ENCODE measurements at regions not wholly inside any gene's neighbourhood (a gene's known extent, or its start where the extent isn't known, plus 50 kb on each side); places are given as distances from the start of the nearest gene placed in this dataset.
A peak's percentile ranks its signal among the peaks of the same experiment; 100 is the strongest.
"Not testable (repeated sequence)": the region's sequence is repeated elsewhere in the genome, so short reads cannot be mapped to it uniquely, and the experiment has no call there.

DNA sequence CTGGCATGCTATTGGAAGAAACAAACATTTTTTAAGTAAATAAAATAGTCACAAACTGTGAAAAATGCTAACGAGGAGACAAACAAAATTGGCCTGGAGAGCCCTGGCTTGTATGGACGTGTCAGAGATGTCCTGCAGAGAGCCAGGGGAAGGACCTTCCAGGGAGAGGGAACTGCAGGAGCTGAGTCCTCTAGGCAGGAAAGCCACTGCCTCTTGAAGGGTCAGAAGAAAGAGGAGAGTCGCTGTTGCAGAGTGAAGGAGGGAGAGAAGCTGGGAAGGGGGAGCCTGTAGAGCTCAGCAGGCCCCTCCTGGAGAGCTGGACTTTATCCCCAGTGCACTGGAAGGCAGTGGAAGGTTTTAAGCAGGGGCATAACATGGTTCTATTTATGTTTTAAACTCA lies 80.3 kb upstream of the PWP1 start:
- Histone ChIP-seq H3K9me2 (replicated peaks; ENCODE audit: insufficient read depth, low read length) (no peaks in the 10 kb centered on the region), H3K9me3 (ENCODE audit: insufficient read depth, low read length) (no peaks in the 10 kb centered on the region), H3K36me3 (ENCODE audit: low read length) (no peaks in the 10 kb centered on the region), H3K27ac (ENCODE audit: low read depth, low read length) (no peak overlapping the region), H4K20me1 (ENCODE audit: low read depth, low read length) (no peaks in the 10 kb centered on the region), H3K79me2 (ENCODE audit: insufficient read depth, low read length) (no peaks in the 10 kb centered on the region), H3K9ac (ENCODE audit: low read length) (no peak overlapping the region), H3K4me3 (ENCODE audit: insufficient read depth, low read length, poor library complexity, severe bottlenecking) (no peak overlapping the region), H3K27me3 (ENCODE audit: low read length) (no peaks in the 10 kb centered on the region), H2AFZ (ENCODE audit: low read depth, low read length, severe bottlenecking) (no peak overlapping the region), H3K4me2 (ENCODE audit: low read depth, low read length, poor library complexity, severe bottlenecking) (no peak overlapping the region), H3F3A (ENCODE audit: insufficient read depth) (no peaks in the 10 kb centered on the region)
- TF ChIP-seq, protein P1, sequence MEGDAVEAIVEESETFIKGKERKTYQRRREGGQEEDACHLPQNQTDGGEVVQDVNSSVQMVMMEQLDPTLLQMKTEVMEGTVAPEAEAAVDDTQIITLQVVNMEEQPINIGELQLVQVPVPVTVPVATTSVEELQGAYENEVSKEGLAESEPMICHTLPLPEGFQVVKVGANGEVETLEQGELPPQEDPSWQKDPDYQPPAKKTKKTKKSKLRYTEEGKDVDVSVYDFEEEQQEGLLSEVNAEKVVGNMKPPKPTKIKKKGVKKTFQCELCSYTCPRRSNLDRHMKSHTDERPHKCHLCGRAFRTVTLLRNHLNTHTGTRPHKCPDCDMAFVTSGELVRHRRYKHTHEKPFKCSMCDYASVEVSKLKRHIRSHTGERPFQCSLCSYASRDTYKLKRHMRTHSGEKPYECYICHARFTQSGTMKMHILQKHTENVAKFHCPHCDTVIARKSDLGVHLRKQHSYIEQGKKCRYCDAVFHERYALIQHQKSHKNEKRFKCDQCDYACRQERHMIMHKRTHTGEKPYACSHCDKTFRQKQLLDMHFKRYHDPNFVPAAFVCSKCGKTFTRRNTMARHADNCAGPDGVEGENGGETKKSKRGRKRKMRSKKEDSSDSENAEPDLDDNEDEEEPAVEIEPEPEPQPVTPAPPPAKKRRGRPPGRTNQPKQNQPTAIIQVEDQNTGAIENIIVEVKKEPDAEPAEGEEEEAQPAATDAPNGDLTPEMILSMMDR (IDR thresholded peaks at IDR 0.05; ENCODE audit: insufficient read depth, low read length, poor library complexity, severe bottlenecking), result no peak
- no peak for TF ChIP-seq EZH2phosphoT487 (conservative IDR thresholded peaks at IDR 0.05; ENCODE audit: low read length)

DNA sequence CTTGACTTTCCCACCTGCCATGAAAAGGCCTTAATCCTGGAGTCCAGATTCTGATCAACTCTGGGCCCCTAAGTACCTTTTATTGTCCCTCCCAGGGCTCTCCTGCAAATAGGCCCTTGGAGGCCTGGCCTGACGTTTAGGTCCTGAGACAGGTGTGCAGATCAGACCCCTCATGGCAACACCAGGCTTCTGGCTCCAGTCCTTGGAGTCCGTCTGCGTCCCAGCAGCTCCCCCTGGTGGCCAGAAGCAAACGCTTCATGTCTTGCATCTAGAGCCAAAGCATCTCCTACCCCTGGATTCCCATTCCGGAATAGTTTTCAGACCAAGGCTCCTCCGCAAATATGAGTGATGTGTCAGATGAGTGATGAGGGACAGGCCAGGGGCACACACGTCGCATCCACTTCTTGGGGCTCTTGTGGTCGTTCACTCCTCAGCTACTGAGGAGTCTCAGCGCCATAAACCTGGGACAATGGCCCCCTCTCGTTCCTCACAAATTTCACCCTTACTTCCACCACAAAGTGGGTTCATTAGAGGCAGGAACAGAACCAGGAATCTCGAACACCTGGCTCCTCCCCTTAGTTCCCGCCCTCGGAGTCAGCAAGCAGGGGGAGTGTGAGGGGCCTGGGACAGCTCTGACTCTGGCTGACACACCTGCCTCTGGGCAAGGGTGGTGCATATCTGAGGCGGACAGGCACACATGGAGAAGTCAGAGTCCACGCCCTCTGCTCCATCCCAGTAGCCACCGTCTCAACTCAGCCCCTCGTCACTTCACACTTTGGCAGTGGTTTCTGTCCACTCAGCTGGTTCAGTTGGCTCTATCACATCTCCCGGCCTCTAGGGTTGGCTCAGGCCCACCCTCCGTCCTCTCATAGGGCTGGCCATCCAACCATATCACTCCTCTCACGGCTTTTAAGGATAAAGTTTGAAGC lies 77.9 kb upstream of the PWP1 start:
- no peaks in the 10 kb centered on the region for H3K27me3 ChIP-seq (ENCODE audit: low read length)
- H3K79me2 ChIP-seq (ENCODE audit: insufficient read depth, low read length), result no peaks in the 10 kb centered on the region
- H3K4me2 ChIP-seq (ENCODE audit: low read depth, low read length, poor library complexity, severe bottlenecking), result no peak overlapping the region
- TF ChIP-seq, protein P1 (IDR thresholded peaks at IDR 0.05; ENCODE audit: insufficient read depth, low read length, poor library complexity, severe bottlenecking), result peak; percentile 81
- TF ChIP-seq EZH2phosphoT487 (conservative IDR thresholded peaks at IDR 0.05; ENCODE audit: low read length), result no peak
- no peaks in the 10 kb centered on the region for H3K9me2 ChIP-seq (replicated peaks; ENCODE audit: insufficient read depth, low read length)
- H3K27ac ChIP-seq (ENCODE audit: low read depth, low read length), result no peak overlapping the region
- H3F3A ChIP-seq (ENCODE audit: insufficient read depth), result no peaks in the 10 kb centered on the region
- no peaks in the 10 kb centered on the region for H3K9me3 ChIP-seq (ENCODE audit: insufficient read depth, low read length)
- H3K36me3 ChIP-seq (ENCODE audit: low read length), result no peaks in the 10 kb centered on the region
- H4K20me1 ChIP-seq (ENCODE audit: low read depth, low read length), result no peaks in the 10 kb centered on the region
- no peak overlapping the region for H3K4me3 ChIP-seq (ENCODE audit: insufficient read depth, low read length, poor library complexity, severe bottlenecking)
- H2AFZ ChIP-seq (ENCODE audit: low read depth, low read length, severe bottlenecking), result no peak overlapping the region
- H3K9ac ChIP-seq (ENCODE audit: low read length), result no peak overlapping the region

- H3K27ac ChIP-seq (ENCODE audit: low read depth, low read length); H3K27me3 ChIP-seq (ENCODE audit: low read length); H4K20me1 ChIP-seq (ENCODE audit: low read depth, low read length); H3K9me2 ChIP-seq (replicated peaks; ENCODE audit: insufficient read depth, low read length); H3K9me3 ChIP-seq (ENCODE audit: insufficient read depth, low read length); H3K9ac ChIP-seq (ENCODE audit: low read length); H3F3A ChIP-seq (ENCODE audit: insufficient read depth); H3K4me2 ChIP-seq (ENCODE audit: low read depth, low read length, poor library complexity, severe bottlenecking); H3K36me3 ChIP-seq (ENCODE audit: low read length); H2AFZ ChIP-seq (ENCODE audit: low read depth, low read length, severe bottlenecking); H3K79me2 ChIP-seq (ENCODE audit: insufficient read depth, low read length); H3K4me3 ChIP-seq (ENCODE audit: insufficient read depth, low read length, poor library complexity, severe bottlenecking): not testable (repeated sequence)
These were observed 76.8 kb upstream of the PWP1 start for GRCh38 chr12:107608779-107609178.

Data from SU-DHL-6 (cell line).